Choroid plexus epithelial cell (primary cell): ENCODE measurements at regions not wholly inside any gene's neighbourhood (a gene's known extent, or its start where the extent isn't known, plus 50 kb on each side); places are given as distances from the start of the nearest gene placed in this dataset.

ENCODE experiments used
- DNase-seq: peaks from one replicate; pipeline ENCODE4 v3.0.0-alpha.2; 2010; ENCODE audit warnings: low read depth
- H3K4me3 ChIP-seq: 2 replicates; pipeline ENCODE4 v1.5.1; 2011; ENCODE audit warnings: low read depth, mild to moderate bottlenecking, control low read depth, low read length, moderate library complexity
- CTCF ChIP-seq: conservative IDR thresholded peaks from 2 replicates; pipeline ENCODE4 v1.5.1; 2011; ENCODE audit warnings: low read depth, mild to moderate bottlenecking, control low read depth, inconsistent platforms, low read length, moderate library complexity

- no peak for TF ChIP-seq CTCF
- no peak overlapping the region for H3K4me3 ChIP-seq
- DNase-seq, result no peak
Observed at GRCh38 chr15:29933042-29933803, 111.0 kb upstream of the TJP1 start.

GRCh38 chr15:29926083-29926388, 103.8 kb upstream of the TJP1 start:
- no peak overlapping the region for H3K4me3 ChIP-seq
- no peak for DNase-seq
- no peak for TF ChIP-seq CTCF

GRCh38 chr15:29925227-29926082, 103.2 kb upstream of the TJP1 start:
- DNase-seq, result peak; percentile 95
- no peak overlapping the region for H3K4me3 ChIP-seq
- peak; percentile 100 for TF ChIP-seq CTCF

GRCh38 chr15:29924750-29925149, 102.5 kb upstream of the TJP1 start:
- TF ChIP-seq CTCF, result no peak
- no peak overlapping the region for H3K4me3 ChIP-seq
- DNase-seq, result peak; percentile 82

- H3K4me3 ChIP-seq, result no peak overlapping the region
- no peak for TF ChIP-seq CTCF
- no peak for DNase-seq
Observed at GRCh38 chr15:29922191-29922590, 99.9 kb upstream of the TJP1 start.

- TF ChIP-seq CTCF, result no peak
- no peak for DNase-seq
- no peak overlapping the region for H3K4me3 ChIP-seq
Observed at GRCh38 chr15:29921130-29921601, 98.9 kb upstream of the TJP1 start.
